ENCODE measurements at regions not wholly inside any gene's neighbourhood (a gene's known extent, or its start where the extent isn't known, plus 50 kb on each side); places are given as distances from the start of the nearest gene placed in this dataset.

DNA sequence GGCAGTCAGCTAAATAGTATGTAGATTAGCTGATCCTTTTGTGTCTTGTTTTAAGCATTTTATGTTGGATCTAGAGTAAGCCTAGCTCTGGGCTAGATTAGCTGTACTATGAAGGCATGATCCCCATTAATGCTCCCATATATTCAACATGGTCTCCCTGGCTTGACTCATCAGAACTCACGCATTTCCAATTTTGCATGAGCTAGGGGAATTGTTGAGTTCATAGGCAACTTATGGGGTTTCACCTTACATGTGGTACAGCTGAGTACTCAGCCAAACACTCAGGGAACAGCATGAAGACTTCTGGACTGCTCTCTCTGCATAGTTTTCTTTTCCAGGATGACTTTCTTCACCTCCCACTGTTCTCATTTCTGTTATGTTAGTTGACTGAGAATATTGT lies 248.2 kb downstream of the TMX3 start:
- no peak for TF ChIP-seq TAF1 (IDR thresholded peaks at IDR 0.05; ENCODE audit: borderline replicate concordance, insufficient read depth, low read length)
- TF ChIP-seq, protein P1, sequence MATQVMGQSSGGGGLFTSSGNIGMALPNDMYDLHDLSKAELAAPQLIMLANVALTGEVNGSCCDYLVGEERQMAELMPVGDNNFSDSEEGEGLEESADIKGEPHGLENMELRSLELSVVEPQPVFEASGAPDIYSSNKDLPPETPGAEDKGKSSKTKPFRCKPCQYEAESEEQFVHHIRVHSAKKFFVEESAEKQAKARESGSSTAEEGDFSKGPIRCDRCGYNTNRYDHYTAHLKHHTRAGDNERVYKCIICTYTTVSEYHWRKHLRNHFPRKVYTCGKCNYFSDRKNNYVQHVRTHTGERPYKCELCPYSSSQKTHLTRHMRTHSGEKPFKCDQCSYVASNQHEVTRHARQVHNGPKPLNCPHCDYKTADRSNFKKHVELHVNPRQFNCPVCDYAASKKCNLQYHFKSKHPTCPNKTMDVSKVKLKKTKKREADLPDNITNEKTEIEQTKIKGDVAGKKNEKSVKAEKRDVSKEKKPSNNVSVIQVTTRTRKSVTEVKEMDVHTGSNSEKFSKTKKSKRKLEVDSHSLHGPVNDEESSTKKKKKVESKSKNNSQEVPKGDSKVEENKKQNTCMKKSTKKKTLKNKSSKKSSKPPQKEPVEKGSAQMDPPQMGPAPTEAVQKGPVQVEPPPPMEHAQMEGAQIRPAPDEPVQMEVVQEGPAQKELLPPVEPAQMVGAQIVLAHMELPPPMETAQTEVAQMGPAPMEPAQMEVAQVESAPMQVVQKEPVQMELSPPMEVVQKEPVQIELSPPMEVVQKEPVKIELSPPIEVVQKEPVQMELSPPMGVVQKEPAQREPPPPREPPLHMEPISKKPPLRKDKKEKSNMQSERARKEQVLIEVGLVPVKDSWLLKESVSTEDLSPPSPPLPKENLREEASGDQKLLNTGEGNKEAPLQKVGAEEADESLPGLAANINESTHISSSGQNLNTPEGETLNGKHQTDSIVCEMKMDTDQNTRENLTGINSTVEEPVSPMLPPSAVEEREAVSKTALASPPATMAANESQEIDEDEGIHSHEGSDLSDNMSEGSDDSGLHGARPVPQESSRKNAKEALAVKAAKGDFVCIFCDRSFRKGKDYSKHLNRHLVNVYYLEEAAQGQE (IDR thresholded peaks at IDR 0.05; ENCODE audit: insufficient read depth in 1 of 2, low read depth in 2 of 2, low read length in 2 of 2), result no peak
- no peak for TF ChIP-seq POLR2AphosphoS5 (IDR thresholded peaks at IDR 0.05; ENCODE audit: low read depth, low read length)
- no peak for TF ChIP-seq SIN3A (IDR thresholded peaks at IDR 0.05; ENCODE audit: borderline replicate concordance, insufficient read depth, low read length)
